Smooth muscle cell (in vitro differentiated cells): ENCODE measurements at regions not wholly inside any gene's neighbourhood (a gene's known extent, or its start where the extent isn't known, plus 50 kb on each side); places are given as distances from the start of the nearest gene placed in this dataset.
A peak's percentile ranks its signal among the peaks of the same experiment; 100 is the strongest.

Experiments
- DNase-seq: peaks from one replicate; lab custom pipeline; 2025; ENCODE audit not compliant: unreplicated experiment; lab: John Stamatoyannopoulos, UW
- H2AFZ ChIP-seq: fragments of 200-600 bp; sonication (generic); 2 replicates; pipeline ENCODE4 v1.6.0; 2016; ENCODE audit warnings: antibody characterized with exemption, low read depth, mild to moderate bottlenecking
- H3F3A ChIP-seq: fragments of 200-600 bp; sonication (generic); 2 replicates; pipeline ENCODE4 v1.6.0; 2017; ENCODE audit warnings: antibody characterized with exemption, low read depth
- H3K27ac ChIP-seq: fragments of 200-600 bp; sonication (generic); 2 replicates; pipeline ENCODE4 v1.5.1; 2016; ENCODE audit warnings: low read depth, mild to moderate bottlenecking
- H3K27me3 ChIP-seq: fragments of 200-600 bp; sonication (generic); 2 replicates; pipeline ENCODE4 v1.6.1; 2016; ENCODE audit warnings: low read depth, mild to moderate bottlenecking
- H3K36me3 ChIP-seq: fragments of 200-600 bp; sonication (generic); 2 replicates; pipeline ENCODE4 v1.5.1; 2016; ENCODE audit warnings: low read depth
- H3K4me1 ChIP-seq: fragments of 200-600 bp; sonication (generic); 2 replicates; pipeline ENCODE4 v1.5.1; 2016; ENCODE audit warnings: low read depth
- H3K4me2 ChIP-seq: fragments of 200-600 bp; sonication (generic); 2 replicates; pipeline ENCODE4 v1.6.0; 2016; ENCODE audit warnings: mild to moderate bottlenecking
- H3K4me3 ChIP-seq: fragments of 200-600 bp; sonication (generic); 2 replicates; pipeline ENCODE4 v1.5.1; 2016; ENCODE audit warnings: mild to moderate bottlenecking
- H3K79me2 ChIP-seq: fragments of 200-600 bp; sonication (generic); 2 replicates; pipeline ENCODE4 v1.6.0; 2016; ENCODE audit warnings: low read depth, mild to moderate bottlenecking
- H3K9ac ChIP-seq: fragments of 200-600 bp; sonication (generic); 2 replicates; pipeline ENCODE4 v1.6.0; 2016; ENCODE audit warnings: low read depth
- H3K9me3 ChIP-seq: fragments of 200-600 bp; sonication (generic); replicated peaks from 2 replicates; pipeline ENCODE4 v1.5.1; 2016; ENCODE audit warnings: low read depth
- H4K20me1 ChIP-seq: fragments of 200-600 bp; sonication (generic); 2 replicates; pipeline ENCODE4 v1.6.0; 2016; ENCODE audit warnings: low read depth
- WGBS: methylation state at CpG from one replicate; pipeline ENCODE4 v1.1.7; 2016; ENCODE audit warnings: low lambda C conversion rate; 5-methylcytosine and 5-hydroxymethylcytosine counted together
- TF ChIP-seq, protein P1 (sequence below): fragments of 200-600 bp; sonication (generic); IDR thresholded peaks from 2 replicates; pipeline ENCODE4 v1.5.1; 2017; ENCODE audit warnings: borderline replicate concordance, mild to moderate bottlenecking, antibody characterized with exemption; ENCODE audit not compliant: insufficient read depth, poor library complexity, severe bottlenecking

GRCh38 chr1:244968881-244969280 lies 104.5 kb upstream of the HNRNPU start:
- Histone ChIP-seq H3K9ac (peak overlapping the region; percentile 98), H3F3A (peaks cover 20% of the 10 kb centered on the region), H3K4me2 (peak overlapping the region; percentile 82), H3K79me2 (peaks cover 19% of the 10 kb centered on the region), H3K4me1 (peaks cover 19% of the 10 kb centered on the region), H3K27ac (peak overlapping the region; percentile 100), H4K20me1 (no peaks in the 10 kb centered on the region), H3K27me3 (no peaks in the 10 kb centered on the region), H3K4me3 (peak overlapping the region; percentile 64), H3K36me3 (no peaks in the 10 kb centered on the region), H2AFZ (peak overlapping the region; percentile 19), H3K9me3 (no peaks in the 10 kb centered on the region)
- TF ChIP-seq, protein P1, sequence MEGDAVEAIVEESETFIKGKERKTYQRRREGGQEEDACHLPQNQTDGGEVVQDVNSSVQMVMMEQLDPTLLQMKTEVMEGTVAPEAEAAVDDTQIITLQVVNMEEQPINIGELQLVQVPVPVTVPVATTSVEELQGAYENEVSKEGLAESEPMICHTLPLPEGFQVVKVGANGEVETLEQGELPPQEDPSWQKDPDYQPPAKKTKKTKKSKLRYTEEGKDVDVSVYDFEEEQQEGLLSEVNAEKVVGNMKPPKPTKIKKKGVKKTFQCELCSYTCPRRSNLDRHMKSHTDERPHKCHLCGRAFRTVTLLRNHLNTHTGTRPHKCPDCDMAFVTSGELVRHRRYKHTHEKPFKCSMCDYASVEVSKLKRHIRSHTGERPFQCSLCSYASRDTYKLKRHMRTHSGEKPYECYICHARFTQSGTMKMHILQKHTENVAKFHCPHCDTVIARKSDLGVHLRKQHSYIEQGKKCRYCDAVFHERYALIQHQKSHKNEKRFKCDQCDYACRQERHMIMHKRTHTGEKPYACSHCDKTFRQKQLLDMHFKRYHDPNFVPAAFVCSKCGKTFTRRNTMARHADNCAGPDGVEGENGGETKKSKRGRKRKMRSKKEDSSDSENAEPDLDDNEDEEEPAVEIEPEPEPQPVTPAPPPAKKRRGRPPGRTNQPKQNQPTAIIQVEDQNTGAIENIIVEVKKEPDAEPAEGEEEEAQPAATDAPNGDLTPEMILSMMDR, result no peak
- 42% methylated on average over 4 of the region's 4 CpGs for WGBS
- DNase-seq, result no peak

- H3K4me2 ChIP-seq, result peak overlapping the region; percentile 82
- H3K27me3 ChIP-seq, result no peaks in the 10 kb centered on the region
- no peaks in the 10 kb centered on the region for H3K36me3 ChIP-seq
- peak overlapping the region; percentile 64 for H3K4me3 ChIP-seq
- no peaks in the 10 kb centered on the region for H3K9me3 ChIP-seq
- no peak for DNase-seq
- peaks cover 19% of the 10 kb centered on the region for H3K4me1 ChIP-seq
- H3K27ac ChIP-seq, result peak overlapping the region; percentile 100
- TF ChIP-seq, protein P1, result no peak
- peaks cover 15% of the 10 kb centered on the region for H3K79me2 ChIP-seq
- H3F3A ChIP-seq, result peaks cover 24% of the 10 kb centered on the region
- peak overlapping the region; percentile 98 for H3K9ac ChIP-seq
- no peak overlapping the region for H2AFZ ChIP-seq
- H4K20me1 ChIP-seq, result no peaks in the 10 kb centered on the region
- WGBS, result 69% methylated on average over 12 of the region's 12 CpGs
These were observed 104.1 kb upstream of the HNRNPU start for GRCh38 chr1:244968471-244968871.

- no peaks in the 10 kb centered on the region for H3K36me3 ChIP-seq
- no peak overlapping the region for H3K4me2 ChIP-seq
- H2AFZ ChIP-seq, result no peak overlapping the region
- H3K9me3 ChIP-seq, result no peaks in the 10 kb centered on the region
- 93% methylated on average over 2 of the region's 2 CpGs for WGBS
- H3K27ac ChIP-seq, result no peak overlapping the region
- peaks cover 26% of the 10 kb centered on the region for H3F3A ChIP-seq
- H4K20me1 ChIP-seq, result no peaks in the 10 kb centered on the region
- TF ChIP-seq, protein P1, result no peak
- H3K79me2 ChIP-seq, result peaks cover 2% of the 10 kb centered on the region
- H3K4me1 ChIP-seq, result peaks cover 19% of the 10 kb centered on the region
- no peak for DNase-seq
- H3K27me3 ChIP-seq, result no peaks in the 10 kb centered on the region
- H3K9ac ChIP-seq, result no peak overlapping the region
- no peak overlapping the region for H3K4me3 ChIP-seq
These were observed 102.8 kb upstream of the HNRNPU start for GRCh38 chr1:244967159-244967558.
